ENCODE measurements at regions not wholly inside any gene's neighbourhood (a gene's known extent, or its start where the extent isn't known, plus 50 kb on each side); places are given as distances from the start of the nearest gene placed in this dataset.

DNA sequence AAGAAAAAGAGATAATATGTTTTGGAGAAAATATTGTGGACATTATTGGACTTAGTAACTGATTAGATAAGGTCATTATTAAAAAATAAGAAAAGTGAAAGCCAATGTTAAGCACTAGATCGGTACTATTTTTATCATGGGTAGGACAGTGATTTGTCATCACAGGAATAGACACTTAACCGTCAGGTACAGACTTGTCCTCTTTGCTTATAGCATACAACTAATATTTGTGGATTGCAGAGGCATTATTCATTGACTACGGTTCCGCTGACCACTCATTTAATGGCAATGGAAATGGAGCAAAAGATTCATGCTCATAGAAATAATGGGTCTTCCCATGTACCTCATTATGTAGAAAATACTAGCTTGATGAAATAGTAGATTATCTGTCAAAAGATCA lies 596.3 kb upstream of the CA10 start (continued):
- TF ChIP-seq, protein P1, sequence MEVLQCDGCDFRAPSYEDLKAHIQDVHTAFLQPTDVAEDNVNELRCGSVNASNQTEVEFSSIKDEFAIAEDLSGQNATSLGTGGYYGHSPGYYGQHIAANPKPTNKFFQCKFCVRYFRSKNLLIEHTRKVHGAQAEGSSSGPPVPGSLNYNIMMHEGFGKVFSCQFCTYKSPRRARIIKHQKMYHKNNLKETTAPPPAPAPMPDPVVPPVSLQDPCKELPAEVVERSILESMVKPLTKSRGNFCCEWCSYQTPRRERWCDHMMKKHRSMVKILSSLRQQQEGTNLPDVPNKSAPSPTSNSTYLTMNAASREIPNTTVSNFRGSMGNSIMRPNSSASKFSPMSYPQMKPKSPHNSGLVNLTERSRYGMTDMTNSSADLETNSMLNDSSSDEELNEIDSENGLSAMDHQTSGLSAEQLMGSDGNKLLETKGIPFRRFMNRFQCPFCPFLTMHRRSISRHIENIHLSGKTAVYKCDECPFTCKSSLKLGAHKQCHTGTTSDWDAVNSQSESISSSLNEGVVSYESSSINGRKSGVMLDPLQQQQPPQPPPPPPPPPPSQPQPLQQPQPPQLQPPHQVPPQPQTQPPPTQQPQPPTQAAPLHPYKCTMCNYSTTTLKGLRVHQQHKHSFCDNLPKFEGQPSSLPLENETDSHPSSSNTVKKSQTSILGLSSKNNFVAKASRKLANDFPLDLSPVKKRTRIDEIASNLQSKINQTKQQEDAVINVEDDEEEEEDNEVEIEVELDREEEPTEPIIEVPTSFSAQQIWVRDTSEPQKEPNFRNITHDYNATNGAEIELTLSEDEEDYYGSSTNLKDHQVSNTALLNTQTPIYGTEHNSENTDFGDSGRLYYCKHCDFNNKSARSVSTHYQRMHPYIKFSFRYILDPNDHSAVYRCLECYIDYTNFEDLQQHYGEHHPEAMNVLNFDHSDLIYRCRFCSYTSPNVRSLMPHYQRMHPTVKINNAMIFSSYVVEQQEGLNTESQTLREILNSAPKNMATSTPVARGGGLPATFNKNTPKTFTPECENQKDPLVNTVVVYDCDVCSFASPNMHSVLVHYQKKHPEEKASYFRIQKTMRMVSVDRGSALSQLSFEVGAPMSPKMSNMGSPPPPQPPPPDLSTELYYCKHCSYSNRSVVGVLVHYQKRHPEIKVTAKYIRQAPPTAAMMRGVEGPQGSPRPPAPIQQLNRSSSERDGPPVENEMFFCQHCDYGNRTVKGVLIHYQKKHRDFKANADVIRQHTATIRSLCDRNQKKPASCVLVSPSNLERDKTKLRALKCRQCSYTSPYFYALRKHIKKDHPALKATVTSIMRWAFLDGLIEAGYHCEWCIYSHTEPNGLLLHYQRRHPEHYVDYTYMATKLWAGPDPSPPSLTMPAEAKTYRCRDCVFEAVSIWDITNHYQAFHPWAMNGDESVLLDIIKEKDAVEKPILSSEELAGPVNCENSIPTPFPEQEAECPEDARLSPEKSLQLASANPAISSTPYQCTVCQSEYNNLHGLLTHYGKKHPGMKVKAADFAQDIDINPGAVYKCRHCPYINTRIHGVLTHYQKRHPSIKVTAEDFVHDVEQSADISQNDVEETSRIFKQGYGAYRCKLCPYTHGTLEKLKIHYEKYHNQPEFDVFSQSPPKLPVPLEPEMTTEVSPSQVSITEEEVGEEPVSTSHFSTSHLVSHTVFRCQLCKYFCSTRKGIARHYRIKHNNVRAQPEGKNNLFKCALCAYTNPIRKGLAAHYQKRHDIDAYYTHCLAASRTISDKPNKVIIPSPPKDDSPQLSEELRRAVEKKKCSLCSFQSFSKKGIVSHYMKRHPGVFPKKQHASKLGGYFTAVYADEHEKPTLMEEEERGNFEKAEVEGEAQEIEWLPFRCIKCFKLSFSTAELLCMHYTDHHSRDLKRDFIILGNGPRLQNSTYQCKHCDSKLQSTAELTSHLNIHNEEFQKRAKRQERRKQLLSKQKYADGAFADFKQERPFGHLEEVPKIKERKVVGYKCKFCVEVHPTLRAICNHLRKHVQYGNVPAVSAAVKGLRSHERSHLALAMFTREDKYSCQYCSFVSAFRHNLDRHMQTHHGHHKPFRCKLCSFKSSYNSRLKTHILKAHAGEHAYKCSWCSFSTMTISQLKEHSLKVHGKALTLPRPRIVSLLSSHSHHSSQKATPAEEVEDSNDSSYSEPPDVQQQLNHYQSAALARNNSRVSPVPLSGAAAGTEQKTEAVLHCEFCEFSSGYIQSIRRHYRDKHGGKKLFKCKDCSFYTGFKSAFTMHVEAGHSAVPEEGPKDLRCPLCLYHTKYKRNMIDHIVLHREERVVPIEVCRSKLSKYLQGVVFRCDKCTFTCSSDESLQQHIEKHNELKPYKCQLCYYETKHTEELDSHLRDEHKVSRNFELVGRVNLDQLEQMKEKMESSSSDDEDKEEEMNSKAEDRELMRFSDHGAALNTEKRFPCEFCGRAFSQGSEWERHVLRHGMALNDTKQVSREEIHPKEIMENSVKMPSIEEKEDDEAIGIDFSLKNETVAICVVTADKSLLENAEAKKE (CRISPR knock-in tag; IDR thresholded peaks at IDR 0.05): no peak

DNA sequence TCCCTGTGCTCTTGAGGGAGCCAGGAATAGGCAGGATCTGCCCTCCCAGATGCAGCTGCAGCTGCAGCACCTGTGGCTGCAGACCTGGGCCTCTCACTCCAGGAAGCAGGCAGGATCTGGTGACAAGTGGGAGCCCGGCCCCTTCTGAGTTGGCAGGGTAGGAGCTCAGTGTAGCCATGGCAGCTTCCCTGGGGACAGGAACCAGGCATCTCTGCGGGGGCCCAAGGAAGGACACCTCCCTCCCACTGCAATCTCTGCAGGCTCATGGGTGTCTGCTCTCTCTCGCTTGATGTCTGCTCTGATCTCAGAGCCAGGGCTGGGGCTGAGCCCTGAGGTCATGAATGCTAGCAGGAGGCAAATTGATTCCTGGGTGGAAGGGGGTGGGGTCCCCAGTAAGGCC lies 592.5 kb upstream of the CA10 start:
- Mint-ChIP-seq H3K27me3 (ENCODE audit: insufficient read depth, low read depth, poor library complexity) (no peaks in the 10 kb centered on the region), H3K4me1 (no peaks in the 10 kb centered on the region), H3K36me3 (ENCODE audit: low read depth) (no peaks in the 10 kb centered on the region)
- no peak for TF ChIP-seq EZH2phosphoT487 (IDR thresholded peaks at IDR 0.05; ENCODE audit: unreplicated experiment)
- TF ChIP-seq ZNF331 (CRISPR knock-in tag; IDR thresholded peaks at IDR 0.05; ENCODE audit: low read depth): no peak
- TF ChIP-seq ZNF114 (CRISPR knock-in tag; IDR thresholded peaks at IDR 0.05): no peak
- TF ChIP-seq CREB1 (CRISPR knock-in tag; IDR thresholded peaks at IDR 0.05; ENCODE audit: low read depth): no peak
- no peak for TF ChIP-seq POLR2AphosphoS5 (IDR thresholded peaks at IDR 0.05; ENCODE audit: low read depth)
- no peak for TF ChIP-seq STAT1 (IDR thresholded peaks at IDR 0.05; ENCODE audit: unreplicated experiment)
- TF ChIP-seq NANOG (IDR thresholded peaks at IDR 0.05; ENCODE audit: borderline replicate concordance): no peak
- TF ChIP-seq, protein P2, sequence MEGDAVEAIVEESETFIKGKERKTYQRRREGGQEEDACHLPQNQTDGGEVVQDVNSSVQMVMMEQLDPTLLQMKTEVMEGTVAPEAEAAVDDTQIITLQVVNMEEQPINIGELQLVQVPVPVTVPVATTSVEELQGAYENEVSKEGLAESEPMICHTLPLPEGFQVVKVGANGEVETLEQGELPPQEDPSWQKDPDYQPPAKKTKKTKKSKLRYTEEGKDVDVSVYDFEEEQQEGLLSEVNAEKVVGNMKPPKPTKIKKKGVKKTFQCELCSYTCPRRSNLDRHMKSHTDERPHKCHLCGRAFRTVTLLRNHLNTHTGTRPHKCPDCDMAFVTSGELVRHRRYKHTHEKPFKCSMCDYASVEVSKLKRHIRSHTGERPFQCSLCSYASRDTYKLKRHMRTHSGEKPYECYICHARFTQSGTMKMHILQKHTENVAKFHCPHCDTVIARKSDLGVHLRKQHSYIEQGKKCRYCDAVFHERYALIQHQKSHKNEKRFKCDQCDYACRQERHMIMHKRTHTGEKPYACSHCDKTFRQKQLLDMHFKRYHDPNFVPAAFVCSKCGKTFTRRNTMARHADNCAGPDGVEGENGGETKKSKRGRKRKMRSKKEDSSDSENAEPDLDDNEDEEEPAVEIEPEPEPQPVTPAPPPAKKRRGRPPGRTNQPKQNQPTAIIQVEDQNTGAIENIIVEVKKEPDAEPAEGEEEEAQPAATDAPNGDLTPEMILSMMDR (conservative IDR thresholded peaks at IDR 0.05; ENCODE audit: low read depth in 2 of 2): no peak
- TF ChIP-seq, protein P3, sequence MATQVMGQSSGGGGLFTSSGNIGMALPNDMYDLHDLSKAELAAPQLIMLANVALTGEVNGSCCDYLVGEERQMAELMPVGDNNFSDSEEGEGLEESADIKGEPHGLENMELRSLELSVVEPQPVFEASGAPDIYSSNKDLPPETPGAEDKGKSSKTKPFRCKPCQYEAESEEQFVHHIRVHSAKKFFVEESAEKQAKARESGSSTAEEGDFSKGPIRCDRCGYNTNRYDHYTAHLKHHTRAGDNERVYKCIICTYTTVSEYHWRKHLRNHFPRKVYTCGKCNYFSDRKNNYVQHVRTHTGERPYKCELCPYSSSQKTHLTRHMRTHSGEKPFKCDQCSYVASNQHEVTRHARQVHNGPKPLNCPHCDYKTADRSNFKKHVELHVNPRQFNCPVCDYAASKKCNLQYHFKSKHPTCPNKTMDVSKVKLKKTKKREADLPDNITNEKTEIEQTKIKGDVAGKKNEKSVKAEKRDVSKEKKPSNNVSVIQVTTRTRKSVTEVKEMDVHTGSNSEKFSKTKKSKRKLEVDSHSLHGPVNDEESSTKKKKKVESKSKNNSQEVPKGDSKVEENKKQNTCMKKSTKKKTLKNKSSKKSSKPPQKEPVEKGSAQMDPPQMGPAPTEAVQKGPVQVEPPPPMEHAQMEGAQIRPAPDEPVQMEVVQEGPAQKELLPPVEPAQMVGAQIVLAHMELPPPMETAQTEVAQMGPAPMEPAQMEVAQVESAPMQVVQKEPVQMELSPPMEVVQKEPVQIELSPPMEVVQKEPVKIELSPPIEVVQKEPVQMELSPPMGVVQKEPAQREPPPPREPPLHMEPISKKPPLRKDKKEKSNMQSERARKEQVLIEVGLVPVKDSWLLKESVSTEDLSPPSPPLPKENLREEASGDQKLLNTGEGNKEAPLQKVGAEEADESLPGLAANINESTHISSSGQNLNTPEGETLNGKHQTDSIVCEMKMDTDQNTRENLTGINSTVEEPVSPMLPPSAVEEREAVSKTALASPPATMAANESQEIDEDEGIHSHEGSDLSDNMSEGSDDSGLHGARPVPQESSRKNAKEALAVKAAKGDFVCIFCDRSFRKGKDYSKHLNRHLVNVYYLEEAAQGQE (IDR thresholded peaks at IDR 0.05; ENCODE audit: unreplicated experiment): no peak
- no peak for TF ChIP-seq EZH2 (IDR thresholded peaks at IDR 0.05; ENCODE audit: low read depth, unreplicated experiment)
- TF ChIP-seq, protein P4, sequence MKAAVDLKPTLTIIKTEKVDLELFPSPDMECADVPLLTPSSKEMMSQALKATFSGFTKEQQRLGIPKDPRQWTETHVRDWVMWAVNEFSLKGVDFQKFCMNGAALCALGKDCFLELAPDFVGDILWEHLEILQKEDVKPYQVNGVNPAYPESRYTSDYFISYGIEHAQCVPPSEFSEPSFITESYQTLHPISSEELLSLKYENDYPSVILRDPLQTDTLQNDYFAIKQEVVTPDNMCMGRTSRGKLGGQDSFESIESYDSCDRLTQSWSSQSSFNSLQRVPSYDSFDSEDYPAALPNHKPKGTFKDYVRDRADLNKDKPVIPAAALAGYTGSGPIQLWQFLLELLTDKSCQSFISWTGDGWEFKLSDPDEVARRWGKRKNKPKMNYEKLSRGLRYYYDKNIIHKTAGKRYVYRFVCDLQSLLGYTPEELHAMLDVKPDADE (IDR thresholded peaks at IDR 0.05): no peak

More for the DNA sequence above, 592.5 kb upstream of the CA10 start:
- no peak for DNase-seq (ENCODE audit: low spot score)
- H4K20me1 ChIP-seq (replicated peaks; ENCODE audit: insufficient read depth): no peaks in the 10 kb centered on the region
- no peaks in the 10 kb centered on the region for H3K4me1 ChIP-seq (ENCODE audit: insufficient read depth)
- H3K27me3 ChIP-seq (ENCODE audit: insufficient read depth): no peaks in the 10 kb centered on the region
- no peak overlapping the region for H3K27ac Mint-ChIP-seq
- H3K27ac ChIP-seq (ENCODE audit: low read depth): no peak overlapping the region
- H3K9me2 ChIP-seq (ENCODE audit: insufficient read depth): no peaks in the 10 kb centered on the region
- no peaks in the 10 kb centered on the region for H3F3A ChIP-seq (replicated peaks; ENCODE audit: low read depth)
- no peak overlapping the region for H3K4me2 ChIP-seq
- no peak overlapping the region for H3K4me3 ChIP-seq
- H3K4me3 Mint-ChIP-seq: no peak overlapping the region
- no peak overlapping the region for H2AFZ ChIP-seq
- H3K36me3 ChIP-seq (ENCODE audit: insufficient read depth): no peaks in the 10 kb centered on the region
- peaks cover 16% of the 10 kb centered on the region for H3K9me3 Mint-ChIP-seq
- no peaks in the 10 kb centered on the region for H3K79me2 ChIP-seq (replicated peaks; ENCODE audit: insufficient read depth)
- no peak for ATAC-seq

Measured in GM23338 (cell line).